Sigmoid colon (tissue), 4 donors: ENCODE measurements at regions not wholly inside any gene's neighbourhood (a gene's known extent, or its start where the extent isn't known, plus 50 kb on each side); places are given as distances from the start of the nearest gene placed in this dataset.

ENCODE experiments used
- EP300 ChIP-seq, 4 donors: sonication (generic); formaldehyde crosslinking; IDR thresholded peaks; one replicate each; pipeline ENCODE4 v1.6.1; 2017; ENCODE audit warnings: antibody characterized with exemption in 4 of 4
- POLR2A ChIP-seq, 2 donors: fragments of 450-650 bp; IDR thresholded peaks; one replicate each; pipeline ENCODE4 v1.6.1; 2016; ENCODE audit warnings: antibody characterized with exemption in 2 of 2, mild to moderate bottlenecking in 2 of 2, moderate library complexity in 2 of 2
- POLR2AphosphoS5 ChIP-seq, 4 donors: sonication (generic); formaldehyde crosslinking; IDR thresholded peaks; one replicate each; pipeline ENCODE4 v1.6.1; 2017; ENCODE audit warnings: antibody characterized with exemption in 4 of 4
- TF ChIP-seq, protein P1 (sequence below), 4 experiments: fragments of 450-650 bp in 3 of 4; fragments of 200-600 bp in 1 of 4; IDR thresholded peaks; one replicate each; pipeline ENCODE4 v1.5.1; 2016 to 2019; ENCODE audit warnings: antibody characterized with exemption in 4 of 4, mild to moderate bottlenecking in 3 of 4, moderate library complexity in 2 of 4

DNA sequence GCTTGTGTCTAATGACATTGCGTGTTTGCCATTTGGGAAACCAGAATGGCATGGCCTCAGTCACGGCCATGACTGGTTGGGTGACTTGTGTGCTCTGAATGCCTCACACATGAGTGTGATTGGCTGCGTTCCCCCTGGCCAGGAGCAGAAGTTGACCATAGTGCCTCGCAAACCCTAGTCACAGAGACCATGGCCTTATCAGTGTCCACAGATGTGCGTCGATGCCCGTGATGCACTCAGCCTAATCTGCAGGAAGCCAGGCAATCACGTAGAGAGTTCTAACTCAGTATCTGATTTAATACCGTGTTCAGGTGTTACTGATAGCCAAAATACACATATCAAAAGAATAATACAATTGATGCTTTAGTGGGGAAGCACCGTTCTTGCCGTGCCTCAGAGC lies 64.0 kb downstream of the BOLA3 start:
- TF ChIP-seq POLR2AphosphoS5 (IDR thresholded peaks at IDR 0.05) (no peak), POLR2A (IDR thresholded peaks at IDR 0.05) (no peak), EP300 (IDR thresholded peaks at IDR 0.05) (no peak)
- TF ChIP-seq, protein P1, sequence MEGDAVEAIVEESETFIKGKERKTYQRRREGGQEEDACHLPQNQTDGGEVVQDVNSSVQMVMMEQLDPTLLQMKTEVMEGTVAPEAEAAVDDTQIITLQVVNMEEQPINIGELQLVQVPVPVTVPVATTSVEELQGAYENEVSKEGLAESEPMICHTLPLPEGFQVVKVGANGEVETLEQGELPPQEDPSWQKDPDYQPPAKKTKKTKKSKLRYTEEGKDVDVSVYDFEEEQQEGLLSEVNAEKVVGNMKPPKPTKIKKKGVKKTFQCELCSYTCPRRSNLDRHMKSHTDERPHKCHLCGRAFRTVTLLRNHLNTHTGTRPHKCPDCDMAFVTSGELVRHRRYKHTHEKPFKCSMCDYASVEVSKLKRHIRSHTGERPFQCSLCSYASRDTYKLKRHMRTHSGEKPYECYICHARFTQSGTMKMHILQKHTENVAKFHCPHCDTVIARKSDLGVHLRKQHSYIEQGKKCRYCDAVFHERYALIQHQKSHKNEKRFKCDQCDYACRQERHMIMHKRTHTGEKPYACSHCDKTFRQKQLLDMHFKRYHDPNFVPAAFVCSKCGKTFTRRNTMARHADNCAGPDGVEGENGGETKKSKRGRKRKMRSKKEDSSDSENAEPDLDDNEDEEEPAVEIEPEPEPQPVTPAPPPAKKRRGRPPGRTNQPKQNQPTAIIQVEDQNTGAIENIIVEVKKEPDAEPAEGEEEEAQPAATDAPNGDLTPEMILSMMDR (IDR thresholded peaks at IDR 0.05): no peak
